GM15510 (cell line): ENCODE measurements at regions not wholly inside any gene's neighbourhood (a gene's known extent, or its start where the extent isn't known, plus 50 kb on each side); places are given as distances from the start of the nearest gene placed in this dataset.

Experiments
- POLR2A ChIP-seq: IDR thresholded peaks from 3 replicates; pipeline ENCODE4 v1.6.1; 2011; ENCODE audit warnings: borderline replicate concordance; ENCODE audit not compliant: insufficient read length; ENCODE audit errors: extremely low read depth

DNA sequence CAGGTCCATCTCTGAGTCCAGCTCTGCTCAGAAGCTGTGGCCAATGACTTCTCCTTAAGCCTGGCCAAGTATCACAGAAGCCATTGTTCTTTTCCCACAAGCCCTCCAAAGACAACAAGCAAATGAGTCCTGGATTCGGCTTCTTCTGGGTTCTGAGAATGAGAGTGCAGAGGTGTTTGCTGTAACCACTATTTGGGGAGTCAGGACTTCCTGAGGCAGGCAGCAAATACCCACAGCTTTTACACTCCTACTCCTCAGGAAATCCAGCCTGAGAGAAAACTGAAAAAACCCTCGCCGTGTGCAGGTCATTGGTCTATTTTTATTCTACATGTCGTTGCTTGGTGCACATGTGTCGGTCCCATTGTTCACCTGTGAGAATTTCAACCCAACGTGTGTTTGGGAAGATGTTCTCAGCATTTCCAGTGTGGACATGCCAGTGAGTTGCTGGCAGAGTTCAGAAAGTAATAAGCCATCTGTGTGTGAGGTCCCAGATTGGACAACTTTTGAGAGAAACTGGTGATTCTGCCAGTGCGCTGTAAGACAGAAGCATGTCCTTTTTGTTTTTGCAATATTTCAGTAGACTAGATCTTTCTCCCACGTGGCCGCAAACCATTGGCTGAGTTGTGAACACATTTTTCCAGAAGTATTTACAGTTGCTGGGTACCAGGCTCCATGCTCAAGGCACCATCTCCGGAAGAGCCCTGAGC is 121.6 kb upstream of the LYZL2 start:
- no peak for TF ChIP-seq POLR2A

DNA sequence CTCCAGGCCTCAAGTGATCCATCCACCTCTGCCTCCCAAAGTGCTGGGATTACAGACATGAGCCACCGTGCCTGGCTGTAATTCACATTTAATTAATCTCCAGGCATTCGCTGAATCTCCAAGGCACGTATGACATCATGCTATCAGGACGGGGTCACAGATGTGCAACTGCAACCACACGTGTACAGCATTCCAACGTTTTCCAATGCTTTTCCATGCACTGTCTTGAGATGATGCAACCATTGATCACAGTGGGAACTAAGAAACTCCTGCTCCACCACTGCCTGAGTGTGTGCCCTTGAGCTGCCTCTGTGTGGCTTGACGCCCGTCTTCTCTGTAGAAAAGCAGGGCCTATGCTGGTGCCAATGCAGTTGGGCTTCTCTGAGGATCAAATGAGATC is 119.8 kb upstream of the LYZL2 start:
- no peak for TF ChIP-seq POLR2A

DNA sequence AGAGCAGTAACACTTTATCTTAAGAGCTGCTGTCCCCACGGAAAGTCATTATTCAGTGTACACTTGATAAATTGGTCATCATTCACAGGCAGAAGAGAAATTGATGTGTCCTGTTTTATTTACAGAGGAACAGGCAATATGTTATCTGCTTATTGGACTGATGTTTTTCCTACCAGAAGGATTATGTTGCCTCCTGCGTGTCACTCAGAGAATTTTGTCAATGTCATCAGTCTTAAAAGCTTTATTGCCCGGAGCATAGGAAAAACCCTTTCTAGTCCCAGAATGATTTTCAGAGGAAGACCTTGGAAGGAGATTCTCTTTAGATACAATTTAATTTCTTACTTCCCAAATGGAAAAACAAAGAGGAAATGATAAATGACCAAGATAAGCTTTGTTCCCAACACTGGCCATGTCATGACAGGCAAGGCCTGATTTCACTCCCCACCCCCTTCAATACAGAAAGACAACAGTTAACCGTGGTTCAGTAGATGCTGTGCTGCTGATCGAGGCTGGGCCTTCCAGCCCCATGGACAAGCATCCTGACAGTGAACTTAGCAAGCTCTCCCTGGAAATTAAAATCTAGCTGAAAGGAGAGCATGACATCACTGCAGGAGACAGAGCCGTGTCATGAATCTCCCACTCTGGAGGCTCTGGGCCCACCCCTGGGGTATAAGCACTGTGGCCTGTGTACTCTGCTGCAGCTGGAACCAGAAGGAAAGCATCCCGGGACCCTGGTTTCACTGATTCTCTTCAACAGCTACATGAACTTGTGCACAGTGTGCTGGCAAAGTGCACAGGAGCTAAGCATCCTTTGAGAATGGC is 118.8 kb upstream of the LYZL2 start:
- TF ChIP-seq POLR2A = no peak

DNA sequence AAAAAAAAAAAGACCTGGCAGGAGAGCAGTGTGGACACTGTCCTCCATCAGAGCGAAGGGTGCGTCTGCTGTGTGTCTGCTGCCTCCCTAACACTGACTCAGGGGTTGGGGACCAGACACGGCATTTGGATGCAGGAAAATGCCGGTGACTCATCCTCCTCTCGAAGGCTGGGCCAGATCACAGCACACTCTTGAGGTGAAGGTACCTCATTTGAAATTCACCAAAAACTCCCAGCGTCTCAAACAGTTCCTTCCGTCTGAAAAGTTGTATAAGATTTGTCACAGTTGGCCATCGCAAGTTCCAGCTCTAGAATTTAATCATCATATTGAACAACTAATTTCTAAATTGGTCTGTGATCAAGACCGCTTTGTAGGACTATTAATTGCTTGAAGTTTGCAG is 118.1 kb upstream of the LYZL2 start:
- no peak for TF ChIP-seq POLR2A

GRCh38 chr10:30745953-30746352 is 116.4 kb upstream of the LYZL2 start:
- no peak for TF ChIP-seq POLR2A

GRCh38 chr10:30744106-30744505 is 114.6 kb upstream of the LYZL2 start:
- no peak for TF ChIP-seq POLR2A

DNA sequence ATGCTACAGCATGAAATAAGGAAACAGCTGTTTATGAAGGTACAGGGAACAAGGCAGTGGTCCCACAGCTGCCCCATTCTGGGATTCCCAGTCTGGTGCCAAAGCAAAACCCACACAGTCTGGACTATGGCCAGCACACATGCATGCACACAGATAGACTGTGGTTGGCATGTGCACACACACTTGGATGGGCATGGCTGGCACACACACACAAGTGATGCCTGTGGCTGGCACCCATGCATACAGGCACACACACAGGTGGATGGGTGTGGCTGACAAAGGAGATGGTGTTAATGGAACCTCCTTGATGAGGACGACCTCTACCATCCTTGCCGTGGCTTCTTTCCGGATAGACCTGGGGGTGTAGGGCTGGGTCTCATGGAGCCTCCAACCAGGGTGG is 114.0 kb upstream of the LYZL2 start:
- TF ChIP-seq POLR2A = no peak

DNA sequence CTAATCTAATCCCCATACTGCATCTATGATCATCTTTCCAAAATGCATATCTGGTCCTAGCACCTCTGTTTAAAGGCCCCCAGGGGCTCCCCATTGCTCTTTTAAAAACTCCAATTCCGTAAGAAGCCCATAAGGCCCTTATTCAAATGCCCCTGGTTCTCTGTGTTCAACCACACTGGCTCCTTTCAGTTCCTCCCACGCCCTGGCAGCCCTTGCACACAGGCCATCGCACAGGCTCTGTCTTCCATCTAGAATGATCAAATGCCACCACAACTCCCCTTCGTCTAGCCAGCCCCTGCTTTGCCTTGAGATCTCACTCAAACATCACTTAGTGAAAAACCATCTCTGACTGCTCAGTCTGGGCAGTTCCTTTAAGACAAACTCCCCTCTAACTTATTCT is 112.9 kb upstream of the LYZL2 start:
- TF ChIP-seq POLR2A = no peak

- TF ChIP-seq POLR2A = no peak
Observed at GRCh38 chr10:30738416-30738815, 108.9 kb upstream of the LYZL2 start.

DNA sequence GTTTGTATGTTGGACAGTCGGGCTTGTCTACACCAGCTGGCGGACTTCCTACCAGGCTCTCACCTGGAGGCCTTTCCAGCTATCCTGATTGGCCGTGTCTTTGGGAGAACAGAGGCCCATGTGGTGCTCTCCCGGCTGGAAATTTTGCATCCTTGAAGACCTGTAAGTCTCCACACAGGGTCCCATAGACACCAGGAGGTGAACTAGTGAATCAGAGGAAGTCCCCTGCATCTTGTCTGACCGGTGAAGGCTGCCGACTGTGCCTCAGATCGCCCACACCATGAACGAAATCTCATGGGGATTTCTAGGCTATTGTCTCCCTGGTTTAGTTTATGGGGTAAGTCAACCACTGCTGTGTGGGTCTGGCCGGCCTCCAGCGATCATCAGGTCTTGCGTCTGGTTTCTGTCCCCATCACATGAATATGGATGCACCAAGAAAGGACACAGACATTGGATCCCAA is 108.4 kb upstream of the LYZL2 start:
- peak; percentile 14 for TF ChIP-seq POLR2A

- no peak for TF ChIP-seq POLR2A
Observed at GRCh38 chr10:30736685-30737232, 107.2 kb upstream of the LYZL2 start.

DNA sequence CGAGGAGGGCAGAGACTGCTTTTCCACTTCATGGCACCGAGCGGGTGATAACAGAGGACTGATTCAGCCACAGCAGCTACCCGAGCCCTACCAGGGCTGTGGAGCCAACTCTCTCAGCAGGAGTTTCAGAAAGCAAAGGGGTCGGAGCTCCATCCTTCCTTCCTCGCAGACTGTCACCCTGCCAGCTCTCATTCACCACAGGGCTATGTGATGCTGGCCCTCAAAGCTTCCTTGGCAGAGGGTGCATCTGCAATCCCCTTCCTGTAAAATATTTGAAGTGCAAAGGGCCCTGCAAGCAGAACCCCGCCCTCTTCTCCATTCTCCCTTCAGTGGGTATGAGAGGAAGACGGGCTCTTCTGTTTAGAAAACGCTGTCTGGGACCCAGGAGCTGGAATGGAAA is 105.3 kb upstream of the LYZL2 start:
- no peak for TF ChIP-seq POLR2A

DNA sequence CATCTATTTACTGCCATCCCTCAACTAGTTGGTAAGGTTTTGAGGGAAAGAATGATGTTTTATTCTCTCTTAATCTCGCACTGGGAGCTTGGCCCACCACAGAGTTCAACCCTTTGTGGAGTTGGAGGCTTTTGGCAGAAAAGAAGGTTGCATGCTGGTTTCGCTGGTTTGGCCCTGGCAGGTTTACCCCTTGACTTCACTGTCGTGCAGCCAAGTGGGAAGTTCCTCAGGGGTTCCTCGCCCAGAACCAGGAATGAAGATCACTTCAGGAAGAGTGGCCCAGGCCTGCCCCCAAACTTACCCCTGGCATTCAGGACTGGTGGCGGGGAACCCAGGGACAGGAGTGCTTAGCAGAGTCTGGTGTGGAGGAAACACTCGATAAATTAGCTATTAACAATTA is 103.1 kb upstream of the LYZL2 start:
- no peak for TF ChIP-seq POLR2A

DNA sequence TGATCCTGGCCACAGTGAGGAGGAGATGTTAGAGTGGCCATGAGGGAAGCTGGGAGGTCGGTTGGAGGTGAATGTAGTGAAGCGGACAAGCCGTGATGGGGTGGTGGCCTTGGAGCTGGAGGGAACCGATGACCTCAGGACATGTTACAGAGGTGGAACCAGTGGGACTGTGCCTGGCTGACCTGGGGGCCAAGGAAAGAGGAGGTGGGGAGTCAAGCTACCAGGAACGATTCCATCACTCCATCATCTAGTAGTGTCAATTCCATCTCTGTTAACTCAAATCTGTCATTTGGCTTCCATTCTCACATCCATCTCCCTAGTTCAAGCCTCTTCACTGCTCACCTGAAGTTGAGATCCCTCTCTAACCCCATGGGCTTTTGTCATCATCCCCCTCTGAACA is 102.4 kb upstream of the LYZL2 start:
- TF ChIP-seq POLR2A = no peak

DNA sequence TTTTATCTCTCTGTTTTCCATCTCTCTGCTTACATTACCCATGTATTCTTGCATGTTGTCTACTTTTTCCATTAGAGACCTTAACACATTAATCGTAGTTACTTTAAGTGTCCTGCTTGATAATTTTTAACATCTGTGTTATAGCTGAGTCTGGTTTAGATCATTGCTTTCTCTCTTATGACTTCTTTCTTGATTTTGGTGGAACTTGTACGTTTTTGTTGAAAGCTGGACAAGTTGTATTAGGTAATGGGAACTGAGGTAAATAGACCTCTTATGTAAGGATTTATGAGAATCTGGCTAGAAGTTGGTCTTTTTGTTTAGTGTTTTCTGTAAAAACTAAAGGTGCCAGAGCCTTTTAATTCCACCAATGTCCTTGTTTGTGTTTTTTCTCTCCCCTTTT is 100.8 kb upstream of the LYZL2 start:
- TF ChIP-seq POLR2A = no peak

DNA sequence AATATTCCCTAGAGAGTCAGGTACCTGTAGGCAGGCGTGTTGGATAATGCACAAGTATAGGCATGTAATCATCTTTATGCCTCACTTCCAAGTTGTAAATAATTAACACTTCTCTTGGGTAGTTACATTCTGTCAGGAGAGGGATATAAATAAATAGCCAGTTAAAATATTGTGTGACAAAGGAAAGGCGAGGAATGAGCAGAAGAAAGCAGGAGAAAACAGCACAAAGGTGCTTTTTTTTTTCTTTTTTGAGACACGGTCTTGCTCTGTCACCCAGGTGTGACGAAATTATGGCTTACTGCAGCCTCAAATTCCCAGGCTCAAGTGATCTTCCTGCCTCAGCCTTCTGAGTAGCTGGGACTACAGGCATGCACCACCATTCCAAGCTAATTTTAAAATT is 99.2 kb upstream of the LYZL2 start:
- TF ChIP-seq POLR2A = no peak

DNA sequence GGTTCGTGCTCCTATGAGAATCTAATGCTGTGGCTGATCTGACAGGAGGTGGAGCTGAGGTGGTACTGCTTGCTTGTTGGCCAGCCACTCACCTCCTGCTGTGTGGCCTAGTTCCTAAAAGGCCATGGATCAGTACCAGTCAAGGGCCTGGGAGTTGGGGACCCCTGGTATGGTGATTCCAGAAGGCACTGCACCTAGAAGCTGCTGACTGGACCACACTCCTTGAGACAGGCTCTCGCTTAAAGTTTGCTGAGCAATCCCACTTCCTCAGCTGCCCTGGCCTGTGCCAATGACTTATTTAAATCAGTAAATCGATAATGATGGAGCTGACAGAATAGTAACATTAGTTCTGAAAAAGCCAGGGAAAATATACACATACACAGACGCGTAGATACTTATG is 98.6 kb upstream of the LYZL2 start:
- TF ChIP-seq POLR2A = no peak

GRCh38 chr10:30727524-30727923 is 98.0 kb upstream of the LYZL2 start:
- TF ChIP-seq POLR2A = no peak
